HG02623 (cell line): ENCODE measurements at regions not wholly inside any gene's neighbourhood (a gene's known extent, or its start where the extent isn't known, plus 50 kb on each side); places are given as distances from the start of the nearest gene placed in this dataset.
"Not testable (repeated sequence)": the region's sequence is repeated elsewhere in the genome, so short reads cannot be mapped to it uniquely, and the experiment has no call there.

Experiments
- ATAC-seq: cut with Tn5 transposase; IDR thresholded peaks from one replicate; pipeline ENCODE4 v1.9.1; 2021; ENCODE audit warnings: moderate library complexity; ENCODE audit not compliant: unreplicated experiment

GRCh38 chr2:64934530-64934929, 54.7 kb upstream of the SLC1A4 start:
- no peak for ATAC-seq

- ATAC-seq: no peak
These were observed 52.4 kb upstream of the SLC1A4 start for GRCh38 chr2:64936809-64937208.

- not testable (repeated sequence) for ATAC-seq
These were observed 51.9 kb upstream of the SLC1A4 start for GRCh38 chr2:64937314-64937686.

- ATAC-seq: peak; percentile 52
These were observed 51.3 kb upstream of the SLC1A4 start for GRCh38 chr2:64937687-64938491.

- ATAC-seq: no peak
These were observed 50.5 kb upstream of the SLC1A4 start for GRCh38 chr2:64938607-64939285.

- no peak for ATAC-seq
These were observed 49.8 kb upstream of the SLC1A4 start for GRCh38 chr2:64939332-64939917.
